Progenitor cell of endocrine pancreas (in vitro differentiated cells): ENCODE measurements at regions not wholly inside any gene's neighbourhood (a gene's known extent, or its start where the extent isn't known, plus 50 kb on each side); places are given as distances from the start of the nearest gene placed in this dataset.
"Not testable (repeated sequence)": the region's sequence is repeated elsewhere in the genome, so short reads cannot be mapped to it uniquely, and the experiment has no call there.

ENCODE experiments used
- DNase-seq: peaks from one replicate; pipeline ENCODE4 v3.0.0; 2021; ENCODE audit warnings: low spot score; ENCODE audit not compliant: unreplicated experiment
- H3K27ac Mint-ChIP-seq: 2 replicates; pipeline ENCODE4 v1.8.0; 2021; ENCODE audit warnings: mild to moderate bottlenecking, moderate library complexity, mixed read lengths
- H3K27me3 Mint-ChIP-seq: 2 replicates; pipeline ENCODE4 v1.8.0; 2021; ENCODE audit warnings: mixed read lengths
- H3K36me3 Mint-ChIP-seq: 2 replicates; pipeline ENCODE4 v1.8.0; 2022; ENCODE audit warnings: mixed read lengths; ENCODE audit not compliant: insufficient read depth
- H3K4me1 Mint-ChIP-seq: 2 replicates; pipeline ENCODE4 v1.8.0; 2021; ENCODE audit warnings: low read depth, mixed read lengths
- H3K4me3 Mint-ChIP-seq: 2 replicates; pipeline ENCODE4 v1.8.0; 2021; ENCODE audit warnings: low read depth, mild to moderate bottlenecking, moderate library complexity, mixed read lengths
- H3K9me3 Mint-ChIP-seq: 2 replicates; pipeline ENCODE4 v1.8.0; 2021; ENCODE audit warnings: low read depth, mixed read lengths
- TF ChIP-seq, protein P1 (sequence below): fragments of 200-600 bp; sonication (generic); IDR thresholded peaks from one replicate; pipeline ENCODE4 v1.5.0; 2021; ENCODE audit warnings: antibody characterized with exemption, mild to moderate bottlenecking; ENCODE audit not compliant: unreplicated experiment

GRCh38 chr3:15903759-15904720 is 106.3 kb upstream of the ANKRD28 start:
- no peak overlapping the region for H3K4me3 Mint-ChIP-seq
- H3K27me3 Mint-ChIP-seq, result no peaks in the 10 kb centered on the region
- TF ChIP-seq, protein P1, sequence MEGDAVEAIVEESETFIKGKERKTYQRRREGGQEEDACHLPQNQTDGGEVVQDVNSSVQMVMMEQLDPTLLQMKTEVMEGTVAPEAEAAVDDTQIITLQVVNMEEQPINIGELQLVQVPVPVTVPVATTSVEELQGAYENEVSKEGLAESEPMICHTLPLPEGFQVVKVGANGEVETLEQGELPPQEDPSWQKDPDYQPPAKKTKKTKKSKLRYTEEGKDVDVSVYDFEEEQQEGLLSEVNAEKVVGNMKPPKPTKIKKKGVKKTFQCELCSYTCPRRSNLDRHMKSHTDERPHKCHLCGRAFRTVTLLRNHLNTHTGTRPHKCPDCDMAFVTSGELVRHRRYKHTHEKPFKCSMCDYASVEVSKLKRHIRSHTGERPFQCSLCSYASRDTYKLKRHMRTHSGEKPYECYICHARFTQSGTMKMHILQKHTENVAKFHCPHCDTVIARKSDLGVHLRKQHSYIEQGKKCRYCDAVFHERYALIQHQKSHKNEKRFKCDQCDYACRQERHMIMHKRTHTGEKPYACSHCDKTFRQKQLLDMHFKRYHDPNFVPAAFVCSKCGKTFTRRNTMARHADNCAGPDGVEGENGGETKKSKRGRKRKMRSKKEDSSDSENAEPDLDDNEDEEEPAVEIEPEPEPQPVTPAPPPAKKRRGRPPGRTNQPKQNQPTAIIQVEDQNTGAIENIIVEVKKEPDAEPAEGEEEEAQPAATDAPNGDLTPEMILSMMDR, result no peak
- H3K4me1 Mint-ChIP-seq, result no peaks in the 10 kb centered on the region
- no peak overlapping the region for H3K27ac Mint-ChIP-seq
- H3K36me3 Mint-ChIP-seq, result no peaks in the 10 kb centered on the region
- H3K9me3 Mint-ChIP-seq, result no peaks in the 10 kb centered on the region
- no peak for DNase-seq

DNA sequence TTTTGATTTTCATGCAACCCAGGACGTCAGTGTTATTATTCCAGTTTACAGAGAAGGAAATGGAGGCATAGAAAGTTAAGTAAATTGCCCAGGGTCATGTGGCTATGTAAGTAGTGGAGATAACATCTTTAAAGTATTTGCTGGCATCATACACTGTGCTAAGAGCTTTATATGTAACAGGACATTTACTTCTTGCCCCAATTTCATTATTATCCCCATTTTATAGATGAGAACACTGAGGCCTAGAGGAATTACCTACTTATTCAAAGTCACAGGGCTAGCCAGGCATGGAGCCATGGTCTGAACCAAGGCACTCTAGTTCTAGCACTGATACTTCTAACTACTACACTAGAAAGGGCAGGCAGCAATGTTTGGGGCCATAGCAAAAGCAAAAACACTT is 107.3 kb upstream of the ANKRD28 start:
- TF ChIP-seq, protein P1, result no peak
- H3K9me3 Mint-ChIP-seq, result peaks cover 4% of the 10 kb centered on the region
- H3K27ac Mint-ChIP-seq, result no peak overlapping the region
- no peak overlapping the region for H3K4me3 Mint-ChIP-seq
- no peaks in the 10 kb centered on the region for H3K4me1 Mint-ChIP-seq
- no peaks in the 10 kb centered on the region for H3K36me3 Mint-ChIP-seq
- DNase-seq, result no peak
- H3K27me3 Mint-ChIP-seq, result no peaks in the 10 kb centered on the region

- not testable (repeated sequence) for DNase-seq, H3K36me3 Mint-ChIP-seq, H3K4me3 Mint-ChIP-seq, H3K27me3 Mint-ChIP-seq, H3K4me1 Mint-ChIP-seq
- peak overlapping the region; percentile 24 for H3K27ac Mint-ChIP-seq
- H3K9me3 Mint-ChIP-seq, result peaks cover 14% of the 10 kb centered on the region
Measured at GRCh38 chr3:15907403-15907802, 109.6 kb upstream of the ANKRD28 start.

- DNase-seq, result no peak
- Mint-ChIP-seq H3K4me3 (no peak overlapping the region), H3K4me1 (peaks cover 5% of the 10 kb centered on the region), H3K36me3 (peaks cover 2% of the 10 kb centered on the region), H3K27me3 (no peaks in the 10 kb centered on the region), H3K27ac (no peak overlapping the region), H3K9me3 (peaks cover 3% of the 10 kb centered on the region)
- TF ChIP-seq, protein P1, result no peak
Measured at GRCh38 chr3:15918988-15919387, 121.2 kb upstream of the ANKRD28 start.

GRCh38 chr3:15919971-15920370 is 122.2 kb upstream of the ANKRD28 start:
- H3K36me3 Mint-ChIP-seq, result no peaks in the 10 kb centered on the region
- no peaks in the 10 kb centered on the region for H3K9me3 Mint-ChIP-seq
- no peaks in the 10 kb centered on the region for H3K27me3 Mint-ChIP-seq
- peaks cover 5% of the 10 kb centered on the region for H3K4me1 Mint-ChIP-seq
- DNase-seq, result no peak
- H3K4me3 Mint-ChIP-seq, result no peak overlapping the region
- TF ChIP-seq, protein P1, result no peak
- no peak overlapping the region for H3K27ac Mint-ChIP-seq
